Neuronal stem cell (in vitro differentiated cells): ENCODE measurements at regions not wholly inside any gene's neighbourhood (a gene's known extent, or its start where the extent isn't known, plus 50 kb on each side); places are given as distances from the start of the nearest gene placed in this dataset.

ENCODE experiments used
- DNase-seq: peaks from one replicate; pipeline ENCODE4 v3.0.0-alpha.2; 2013; ENCODE audit warnings: low spot score
- H2AFZ ChIP-seq: one replicate; pipeline ENCODE4 v1.6.1; 2013; ENCODE audit warnings: mild to moderate bottlenecking, low read length, inconsistent platforms
- H2AK5ac ChIP-seq: 2 replicates; pipeline ENCODE4 v1.6.1; 2013; ENCODE audit warnings: low read depth, mild to moderate bottlenecking, inconsistent platforms, low read length, moderate library complexity, mixed read lengths
- H2BK120ac ChIP-seq: 2 replicates; pipeline ENCODE4 v1.6.1; 2013; ENCODE audit warnings: low read depth, mild to moderate bottlenecking, inconsistent platforms, low read length, moderate library complexity, mixed read lengths
- H2BK12ac ChIP-seq: one replicate; pipeline ENCODE4 v1.6.1; 2013; ENCODE audit warnings: low read length, inconsistent platforms
- H2BK15ac ChIP-seq: 2 replicates; pipeline ENCODE4 v1.6.1; 2013; ENCODE audit warnings: mild to moderate bottlenecking, low read length, inconsistent platforms, mixed read lengths
- H2BK5ac ChIP-seq: one replicate; pipeline ENCODE4 v1.6.1; 2013; ENCODE audit warnings: inconsistent platforms, mild to moderate bottlenecking, low read length, moderate library complexity
- H3K14ac ChIP-seq: one replicate; pipeline ENCODE4 v1.6.1; 2013; ENCODE audit warnings: low read length, inconsistent platforms
- H3K18ac ChIP-seq: 2 replicates; pipeline ENCODE4 v1.6.1; 2013; ENCODE audit warnings: low read length, inconsistent platforms
- H3K23ac ChIP-seq: 2 replicates; pipeline ENCODE4 v1.6.1; 2013; ENCODE audit warnings: low read depth, mild to moderate bottlenecking, mixed read lengths, low read length, inconsistent platforms; ENCODE audit not compliant: poor library complexity
- H3K27ac ChIP-seq: replicated peaks from 3 replicates; pipeline ENCODE4 v1.5.1; 2013; ENCODE audit warnings: low read length, inconsistent platforms
- H3K27me3 ChIP-seq, 3 experiments: 2 replicates each; pipeline ENCODE4 v1.6.1; 2013; ENCODE audit warnings: low read length in 3 of 3, mild to moderate bottlenecking in 2 of 3, inconsistent platforms in 1 of 3, low read depth in 1 of 3, mixed read lengths in 1 of 3, moderate library complexity in 1 of 3; ENCODE audit not compliant: control insufficient read depth in 3 of 3, insufficient read depth in 3 of 3
- H3K36me3 ChIP-seq, 2 donors: replicated peaks in 1 of 2; 2 replicates each; pipeline ENCODE4 v1.6.1; 2013; ENCODE audit warnings: low read length in 2 of 2; ENCODE audit not compliant: control insufficient read depth in 2 of 2, insufficient read depth in 2 of 2
- H3K4ac ChIP-seq: 2 replicates; pipeline ENCODE4 v1.6.1; 2013; ENCODE audit warnings: inconsistent platforms, mild to moderate bottlenecking, low read length, moderate library complexity
- H3K4me1 ChIP-seq, 2 donors: 1 replicate in 1 of 2; 2 replicates in 1 of 2; pipeline ENCODE4 v1.6.1; 2013; ENCODE audit warnings: low read length in 2 of 2, low read depth in 1 of 2; ENCODE audit not compliant: control insufficient read depth in 2 of 2, insufficient read depth in 1 of 2
- H3K4me2 ChIP-seq: one replicate; pipeline ENCODE4 v1.6.1; 2013; ENCODE audit warnings: mild to moderate bottlenecking, low read length, inconsistent platforms; ENCODE audit not compliant: insufficient read depth, poor library complexity, severe bottlenecking
- H3K4me3 ChIP-seq, 2 donors: 2 replicates each; pipeline ENCODE4 v1.5.1; 2013; ENCODE audit warnings: low read length in 2 of 2, mild to moderate bottlenecking in 2 of 2, inconsistent platforms in 1 of 2, moderate library complexity in 1 of 2
- H3K79me1 ChIP-seq: one replicate; pipeline ENCODE4 v1.6.1; 2013; ENCODE audit warnings: low read depth, mild to moderate bottlenecking, inconsistent platforms, low read length, moderate library complexity
- H3K9ac ChIP-seq: one replicate; pipeline ENCODE4 v1.6.1; 2013; ENCODE audit warnings: mild to moderate bottlenecking, low read depth, low read length, inconsistent platforms; ENCODE audit not compliant: poor library complexity
- H3K9me3 ChIP-seq, 2 donors: replicated peaks in 1 of 2; 2 replicates each; pipeline versions ENCODE3 to v1.6.1; 2013; ENCODE audit warnings: low read length in 2 of 2, mild to moderate bottlenecking in 2 of 2, inconsistent platforms in 1 of 2, low read depth in 1 of 2, mixed read lengths in 1 of 2, moderate library complexity in 1 of 2; ENCODE audit not compliant: control insufficient read depth in 2 of 2, insufficient read depth in 1 of 2
- H4K8ac ChIP-seq: one replicate; pipeline ENCODE4 v1.6.1; 2013; ENCODE audit warnings: low read depth, mild to moderate bottlenecking, inconsistent platforms, low read length, moderate library complexity
- H4K91ac ChIP-seq: one replicate; pipeline ENCODE4 v1.6.1; 2013; ENCODE audit warnings: low read length, low read depth, mild to moderate bottlenecking, inconsistent platforms; ENCODE audit not compliant: poor library complexity
- WGBS, 2 donors: extraction: QIAGEN DNeasy Blood & Tissue Kit; methylation state at CpG; one replicate each; pipeline ENCODE4 v1.1.7; 2013; ENCODE audit warnings: missing lambda C conversion rate in 2 of 2, mixed read lengths in 1 of 2; ENCODE audit not compliant: insufficient read length in 2 of 2, insufficient replicate concordance in 1 of 2; ENCODE audit errors: extremely low coverage in 2 of 2; 5-methylcytosine and 5-hydroxymethylcytosine counted together

GRCh38 chr3:86708893-86709292 lies 282.1 kb downstream of the VGLL3 start:
- H4K91ac ChIP-seq: no peak overlapping the region
- H2BK120ac ChIP-seq: no peak overlapping the region
- no peak for DNase-seq
- no peak overlapping the region for H2BK5ac ChIP-seq
- H3K79me1 ChIP-seq: no peaks in the 10 kb centered on the region
- H3K18ac ChIP-seq: no peak overlapping the region
- H3K4me3 ChIP-seq: no peak overlapping the region
- WGBS, 2 donors: no CpG with 5 or more reads among the region's 7 CpGs
- no peak overlapping the region for H3K27ac ChIP-seq
- no peak overlapping the region for H3K4me2 ChIP-seq
- no peak overlapping the region for H2BK15ac ChIP-seq
- H3K4ac ChIP-seq: no peak overlapping the region
- no peaks in the 10 kb centered on the region for H3K36me3 ChIP-seq
- no peak overlapping the region for H3K23ac ChIP-seq
- H3K9ac ChIP-seq: no peak overlapping the region
- no peaks in the 10 kb centered on the region for H3K4me1 ChIP-seq
- H2AFZ ChIP-seq: peak overlapping the region; percentile 7
- H2BK12ac ChIP-seq: no peak overlapping the region
- no peak overlapping the region for H2AK5ac ChIP-seq
- H3K14ac ChIP-seq: no peak overlapping the region
- H3K9me3 ChIP-seq: no peaks in the 10 kb centered on the region
- no peaks in the 10 kb centered on the region for H3K27me3 ChIP-seq
- H4K8ac ChIP-seq: peak overlapping the region; percentile 4

DNA sequence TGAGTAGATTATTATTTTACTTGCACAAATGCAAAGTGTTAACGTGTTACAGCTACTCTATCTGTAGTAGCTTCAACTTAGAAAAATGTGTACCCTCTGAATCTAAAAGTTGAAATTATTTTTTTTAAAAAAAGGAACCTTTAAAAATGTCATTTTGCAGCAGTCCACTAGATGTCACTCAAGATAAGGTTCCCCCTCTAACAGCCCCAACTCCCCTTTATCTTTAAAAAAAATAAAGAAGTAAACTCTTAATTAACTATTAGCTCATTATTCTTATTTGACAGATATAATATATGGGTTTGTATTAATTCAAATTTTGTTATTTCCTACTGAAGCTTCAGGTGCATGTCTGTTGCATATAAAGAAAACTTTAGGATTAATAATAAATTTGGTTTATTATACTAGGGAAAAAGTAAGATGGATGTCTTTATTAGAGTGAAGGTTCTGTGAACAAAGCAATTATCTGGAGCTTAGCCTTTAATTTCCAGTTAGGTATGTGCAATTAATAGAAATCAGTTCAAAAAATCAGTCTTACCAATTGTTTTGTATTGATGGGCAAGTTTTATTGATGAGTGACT lies 288.5 kb downstream of the VGLL3 start:
- no peaks in the 10 kb centered on the region for H3K79me1 ChIP-seq
- DNase-seq: peak; percentile 3
- no peak overlapping the region for H2BK15ac ChIP-seq
- H3K27ac ChIP-seq: no peak overlapping the region
- H4K91ac ChIP-seq: no peak overlapping the region
- H2BK5ac ChIP-seq: no peak overlapping the region
- no peak overlapping the region for H2AK5ac ChIP-seq
- no peak overlapping the region for H2BK12ac ChIP-seq
- no peaks in the 10 kb centered on the region for H3K36me3 ChIP-seq
- H3K4me2 ChIP-seq: no peak overlapping the region
- no peaks in the 10 kb centered on the region for H3K4me1 ChIP-seq
- no peak overlapping the region for H3K4me3 ChIP-seq
- no peak overlapping the region for H3K23ac ChIP-seq
- H2AFZ ChIP-seq: no peak overlapping the region
- H3K9me3 ChIP-seq: no peaks in the 10 kb centered on the region
- H4K8ac ChIP-seq: no peak overlapping the region
- no peaks in the 10 kb centered on the region for H3K27me3 ChIP-seq
- no peak overlapping the region for H3K9ac ChIP-seq
- H3K4ac ChIP-seq: no peak overlapping the region
- no peak overlapping the region for H2BK120ac ChIP-seq
- WGBS, 2 donors: no CpG with 5 or more reads among the region's 1 CpG
- H3K14ac ChIP-seq: no peak overlapping the region
- H3K18ac ChIP-seq: no peak overlapping the region

DNA sequence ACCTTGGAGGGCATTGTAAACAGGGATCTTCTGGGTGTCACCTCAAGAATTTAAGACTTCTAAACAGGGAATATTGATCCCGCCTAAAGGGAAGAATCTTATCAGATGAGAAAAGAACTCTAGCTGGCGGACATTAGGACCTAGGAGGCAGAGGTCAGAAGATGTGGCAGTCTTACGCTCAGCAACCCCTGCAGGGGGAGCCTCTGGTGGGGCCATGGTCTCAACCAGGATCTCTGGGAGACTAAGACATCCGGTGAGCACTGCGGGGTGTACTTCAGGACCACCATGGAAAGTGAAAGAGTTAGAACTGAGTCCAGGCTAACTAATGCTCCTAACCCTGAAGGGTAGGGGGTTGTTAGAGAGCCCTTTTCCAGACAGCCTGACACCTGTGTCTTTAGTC lies 295.2 kb downstream of the VGLL3 start:
- no peak for DNase-seq
- Histone ChIP-seq H2BK5ac (no peak overlapping the region), H3K4ac (no peak overlapping the region), H2BK12ac (no peak overlapping the region), H3K14ac (no peak overlapping the region), H3K9me3 (no peaks in the 10 kb centered on the region), H3K23ac (no peak overlapping the region), H3K18ac (no peak overlapping the region), H2AK5ac (no peak overlapping the region), H2BK120ac (no peak overlapping the region), H3K36me3 (no peaks in the 10 kb centered on the region), H4K8ac (no peak overlapping the region), H3K4me3 (no peak overlapping the region), H3K4me2 (no peak overlapping the region), H3K27me3 (no peaks in the 10 kb centered on the region), H2AFZ (peak overlapping the region; percentile 49), H3K4me1 (peaks cover 0 to 2% of the 10 kb centered on the region in 2 donors), H3K79me1 (no peaks in the 10 kb centered on the region), H2BK15ac (no peak overlapping the region), H4K91ac (no peak overlapping the region), H3K27ac (no peak overlapping the region), H3K9ac (no peak overlapping the region)
- no CpG with 5 or more reads among the region's 5 CpGs for WGBS, 2 donors

- Histone ChIP-seq H2BK5ac (no peak overlapping the region), H3K14ac (no peak overlapping the region), H2BK120ac (no peak overlapping the region)
Observed at GRCh38 chr3:86673991-86674390, 317.0 kb downstream of the VGLL3 start.

More at GRCh38 chr3:86673991-86674390, 317.0 kb downstream of the VGLL3 start:
- no peak overlapping the region for H3K4ac ChIP-seq
- no peak overlapping the region for H3K18ac ChIP-seq
- peaks cover 0 to 4% of the 10 kb centered on the region in 2 donors for H3K9me3 ChIP-seq
- no peak overlapping the region for H2AK5ac ChIP-seq
- H4K91ac ChIP-seq: no peak overlapping the region
- no peaks in the 10 kb centered on the region for H3K4me1 ChIP-seq
- no peak overlapping the region for H3K23ac ChIP-seq
- H3K9ac ChIP-seq: no peak overlapping the region
- H2BK12ac ChIP-seq: no peak overlapping the region
- no peak overlapping the region for H3K4me2 ChIP-seq
- no peak overlapping the region for H4K8ac ChIP-seq
- H3K4me3 ChIP-seq: no peak overlapping the region
- no peaks in the 10 kb centered on the region for H3K36me3 ChIP-seq
- H3K79me1 ChIP-seq: no peaks in the 10 kb centered on the region
- no peak for DNase-seq
- H2BK15ac ChIP-seq: no peak overlapping the region
- no peak overlapping the region for H2AFZ ChIP-seq
- H3K27ac ChIP-seq: no peak overlapping the region
- H3K27me3 ChIP-seq: no peaks in the 10 kb centered on the region
